ENCODE measurements at regions not wholly inside any gene's neighbourhood (a gene's known extent, or its start where the extent isn't known, plus 50 kb on each side); places are given as distances from the start of the nearest gene placed in this dataset.
A peak's percentile ranks its signal among the peaks of the same experiment; 100 is the strongest.

DNA sequence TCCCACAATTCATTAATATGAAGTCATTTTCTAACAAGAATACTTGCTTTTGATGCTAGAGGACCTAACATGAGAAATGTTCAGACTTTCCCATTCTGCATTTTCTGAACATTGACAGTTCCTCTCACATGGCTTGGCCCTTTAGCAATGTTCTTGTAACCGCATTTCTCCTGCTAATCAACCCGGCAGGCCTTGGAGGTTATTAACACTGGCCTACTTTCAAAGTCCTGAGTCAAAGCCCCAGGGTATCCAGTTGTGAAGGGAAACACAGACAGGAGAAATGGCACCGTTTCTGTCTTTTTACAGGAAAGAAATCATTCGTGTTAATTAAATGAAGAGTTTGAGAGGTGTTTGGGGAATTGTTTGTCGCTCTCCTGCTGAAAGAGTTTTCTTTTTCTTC lies 446.5 kb upstream of the MIS18BP1 start:
- H3K4me2 ChIP-seq = no peak overlapping the region
- H2AFZ ChIP-seq = peak overlapping the region; percentile 34; the same call in 1 of the 2 replicates

More for the DNA sequence above, 446.5 kb upstream of the MIS18BP1 start:
- Histone ChIP-seq H3K27me3 (ENCODE audit: insufficient read depth) (no peaks in the 10 kb centered on the region), H3K9me2 (ENCODE audit: insufficient read depth) (no peaks in the 10 kb centered on the region), H3F3A (replicated peaks; ENCODE audit: low read depth) (no peaks in the 10 kb centered on the region), H3K36me3 (ENCODE audit: insufficient read depth) (no peaks in the 10 kb centered on the region), H3K4me3 (no peak overlapping the region), H3K79me2 (replicated peaks; ENCODE audit: insufficient read depth) (no peaks in the 10 kb centered on the region), H3K4me1 (ENCODE audit: insufficient read depth) (no peaks in the 10 kb centered on the region), H4K20me1 (replicated peaks; ENCODE audit: insufficient read depth) (no peaks in the 10 kb centered on the region), H3K27ac (ENCODE audit: low read depth) (no peak overlapping the region)
- ATAC-seq (no peak; the same call in 2 of the 3 replicates), DNase-seq (ENCODE audit: low spot score) (no peak)
- H3K9me3 Mint-ChIP-seq = no peaks in the 10 kb centered on the region
- TF ChIP-seq STAT1 (IDR thresholded peaks at IDR 0.05; ENCODE audit: unreplicated experiment) = no peak
- no peak for TF ChIP-seq JUNB (IDR thresholded peaks at IDR 0.05; ENCODE audit: unreplicated experiment)
- TF ChIP-seq, protein P1, sequence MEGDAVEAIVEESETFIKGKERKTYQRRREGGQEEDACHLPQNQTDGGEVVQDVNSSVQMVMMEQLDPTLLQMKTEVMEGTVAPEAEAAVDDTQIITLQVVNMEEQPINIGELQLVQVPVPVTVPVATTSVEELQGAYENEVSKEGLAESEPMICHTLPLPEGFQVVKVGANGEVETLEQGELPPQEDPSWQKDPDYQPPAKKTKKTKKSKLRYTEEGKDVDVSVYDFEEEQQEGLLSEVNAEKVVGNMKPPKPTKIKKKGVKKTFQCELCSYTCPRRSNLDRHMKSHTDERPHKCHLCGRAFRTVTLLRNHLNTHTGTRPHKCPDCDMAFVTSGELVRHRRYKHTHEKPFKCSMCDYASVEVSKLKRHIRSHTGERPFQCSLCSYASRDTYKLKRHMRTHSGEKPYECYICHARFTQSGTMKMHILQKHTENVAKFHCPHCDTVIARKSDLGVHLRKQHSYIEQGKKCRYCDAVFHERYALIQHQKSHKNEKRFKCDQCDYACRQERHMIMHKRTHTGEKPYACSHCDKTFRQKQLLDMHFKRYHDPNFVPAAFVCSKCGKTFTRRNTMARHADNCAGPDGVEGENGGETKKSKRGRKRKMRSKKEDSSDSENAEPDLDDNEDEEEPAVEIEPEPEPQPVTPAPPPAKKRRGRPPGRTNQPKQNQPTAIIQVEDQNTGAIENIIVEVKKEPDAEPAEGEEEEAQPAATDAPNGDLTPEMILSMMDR (conservative IDR thresholded peaks at IDR 0.05; ENCODE audit: low read depth in 2 of 2) = no peak
- TF ChIP-seq, protein P2, sequence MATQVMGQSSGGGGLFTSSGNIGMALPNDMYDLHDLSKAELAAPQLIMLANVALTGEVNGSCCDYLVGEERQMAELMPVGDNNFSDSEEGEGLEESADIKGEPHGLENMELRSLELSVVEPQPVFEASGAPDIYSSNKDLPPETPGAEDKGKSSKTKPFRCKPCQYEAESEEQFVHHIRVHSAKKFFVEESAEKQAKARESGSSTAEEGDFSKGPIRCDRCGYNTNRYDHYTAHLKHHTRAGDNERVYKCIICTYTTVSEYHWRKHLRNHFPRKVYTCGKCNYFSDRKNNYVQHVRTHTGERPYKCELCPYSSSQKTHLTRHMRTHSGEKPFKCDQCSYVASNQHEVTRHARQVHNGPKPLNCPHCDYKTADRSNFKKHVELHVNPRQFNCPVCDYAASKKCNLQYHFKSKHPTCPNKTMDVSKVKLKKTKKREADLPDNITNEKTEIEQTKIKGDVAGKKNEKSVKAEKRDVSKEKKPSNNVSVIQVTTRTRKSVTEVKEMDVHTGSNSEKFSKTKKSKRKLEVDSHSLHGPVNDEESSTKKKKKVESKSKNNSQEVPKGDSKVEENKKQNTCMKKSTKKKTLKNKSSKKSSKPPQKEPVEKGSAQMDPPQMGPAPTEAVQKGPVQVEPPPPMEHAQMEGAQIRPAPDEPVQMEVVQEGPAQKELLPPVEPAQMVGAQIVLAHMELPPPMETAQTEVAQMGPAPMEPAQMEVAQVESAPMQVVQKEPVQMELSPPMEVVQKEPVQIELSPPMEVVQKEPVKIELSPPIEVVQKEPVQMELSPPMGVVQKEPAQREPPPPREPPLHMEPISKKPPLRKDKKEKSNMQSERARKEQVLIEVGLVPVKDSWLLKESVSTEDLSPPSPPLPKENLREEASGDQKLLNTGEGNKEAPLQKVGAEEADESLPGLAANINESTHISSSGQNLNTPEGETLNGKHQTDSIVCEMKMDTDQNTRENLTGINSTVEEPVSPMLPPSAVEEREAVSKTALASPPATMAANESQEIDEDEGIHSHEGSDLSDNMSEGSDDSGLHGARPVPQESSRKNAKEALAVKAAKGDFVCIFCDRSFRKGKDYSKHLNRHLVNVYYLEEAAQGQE (IDR thresholded peaks at IDR 0.05; ENCODE audit: unreplicated experiment) = no peak
- no peak for TF ChIP-seq EZH2phosphoT487 (IDR thresholded peaks at IDR 0.05; ENCODE audit: unreplicated experiment)
- no peak for TF ChIP-seq NANOG (IDR thresholded peaks at IDR 0.05; ENCODE audit: borderline replicate concordance)
- TF ChIP-seq, protein P3, sequence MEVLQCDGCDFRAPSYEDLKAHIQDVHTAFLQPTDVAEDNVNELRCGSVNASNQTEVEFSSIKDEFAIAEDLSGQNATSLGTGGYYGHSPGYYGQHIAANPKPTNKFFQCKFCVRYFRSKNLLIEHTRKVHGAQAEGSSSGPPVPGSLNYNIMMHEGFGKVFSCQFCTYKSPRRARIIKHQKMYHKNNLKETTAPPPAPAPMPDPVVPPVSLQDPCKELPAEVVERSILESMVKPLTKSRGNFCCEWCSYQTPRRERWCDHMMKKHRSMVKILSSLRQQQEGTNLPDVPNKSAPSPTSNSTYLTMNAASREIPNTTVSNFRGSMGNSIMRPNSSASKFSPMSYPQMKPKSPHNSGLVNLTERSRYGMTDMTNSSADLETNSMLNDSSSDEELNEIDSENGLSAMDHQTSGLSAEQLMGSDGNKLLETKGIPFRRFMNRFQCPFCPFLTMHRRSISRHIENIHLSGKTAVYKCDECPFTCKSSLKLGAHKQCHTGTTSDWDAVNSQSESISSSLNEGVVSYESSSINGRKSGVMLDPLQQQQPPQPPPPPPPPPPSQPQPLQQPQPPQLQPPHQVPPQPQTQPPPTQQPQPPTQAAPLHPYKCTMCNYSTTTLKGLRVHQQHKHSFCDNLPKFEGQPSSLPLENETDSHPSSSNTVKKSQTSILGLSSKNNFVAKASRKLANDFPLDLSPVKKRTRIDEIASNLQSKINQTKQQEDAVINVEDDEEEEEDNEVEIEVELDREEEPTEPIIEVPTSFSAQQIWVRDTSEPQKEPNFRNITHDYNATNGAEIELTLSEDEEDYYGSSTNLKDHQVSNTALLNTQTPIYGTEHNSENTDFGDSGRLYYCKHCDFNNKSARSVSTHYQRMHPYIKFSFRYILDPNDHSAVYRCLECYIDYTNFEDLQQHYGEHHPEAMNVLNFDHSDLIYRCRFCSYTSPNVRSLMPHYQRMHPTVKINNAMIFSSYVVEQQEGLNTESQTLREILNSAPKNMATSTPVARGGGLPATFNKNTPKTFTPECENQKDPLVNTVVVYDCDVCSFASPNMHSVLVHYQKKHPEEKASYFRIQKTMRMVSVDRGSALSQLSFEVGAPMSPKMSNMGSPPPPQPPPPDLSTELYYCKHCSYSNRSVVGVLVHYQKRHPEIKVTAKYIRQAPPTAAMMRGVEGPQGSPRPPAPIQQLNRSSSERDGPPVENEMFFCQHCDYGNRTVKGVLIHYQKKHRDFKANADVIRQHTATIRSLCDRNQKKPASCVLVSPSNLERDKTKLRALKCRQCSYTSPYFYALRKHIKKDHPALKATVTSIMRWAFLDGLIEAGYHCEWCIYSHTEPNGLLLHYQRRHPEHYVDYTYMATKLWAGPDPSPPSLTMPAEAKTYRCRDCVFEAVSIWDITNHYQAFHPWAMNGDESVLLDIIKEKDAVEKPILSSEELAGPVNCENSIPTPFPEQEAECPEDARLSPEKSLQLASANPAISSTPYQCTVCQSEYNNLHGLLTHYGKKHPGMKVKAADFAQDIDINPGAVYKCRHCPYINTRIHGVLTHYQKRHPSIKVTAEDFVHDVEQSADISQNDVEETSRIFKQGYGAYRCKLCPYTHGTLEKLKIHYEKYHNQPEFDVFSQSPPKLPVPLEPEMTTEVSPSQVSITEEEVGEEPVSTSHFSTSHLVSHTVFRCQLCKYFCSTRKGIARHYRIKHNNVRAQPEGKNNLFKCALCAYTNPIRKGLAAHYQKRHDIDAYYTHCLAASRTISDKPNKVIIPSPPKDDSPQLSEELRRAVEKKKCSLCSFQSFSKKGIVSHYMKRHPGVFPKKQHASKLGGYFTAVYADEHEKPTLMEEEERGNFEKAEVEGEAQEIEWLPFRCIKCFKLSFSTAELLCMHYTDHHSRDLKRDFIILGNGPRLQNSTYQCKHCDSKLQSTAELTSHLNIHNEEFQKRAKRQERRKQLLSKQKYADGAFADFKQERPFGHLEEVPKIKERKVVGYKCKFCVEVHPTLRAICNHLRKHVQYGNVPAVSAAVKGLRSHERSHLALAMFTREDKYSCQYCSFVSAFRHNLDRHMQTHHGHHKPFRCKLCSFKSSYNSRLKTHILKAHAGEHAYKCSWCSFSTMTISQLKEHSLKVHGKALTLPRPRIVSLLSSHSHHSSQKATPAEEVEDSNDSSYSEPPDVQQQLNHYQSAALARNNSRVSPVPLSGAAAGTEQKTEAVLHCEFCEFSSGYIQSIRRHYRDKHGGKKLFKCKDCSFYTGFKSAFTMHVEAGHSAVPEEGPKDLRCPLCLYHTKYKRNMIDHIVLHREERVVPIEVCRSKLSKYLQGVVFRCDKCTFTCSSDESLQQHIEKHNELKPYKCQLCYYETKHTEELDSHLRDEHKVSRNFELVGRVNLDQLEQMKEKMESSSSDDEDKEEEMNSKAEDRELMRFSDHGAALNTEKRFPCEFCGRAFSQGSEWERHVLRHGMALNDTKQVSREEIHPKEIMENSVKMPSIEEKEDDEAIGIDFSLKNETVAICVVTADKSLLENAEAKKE (CRISPR knock-in tag; IDR thresholded peaks at IDR 0.05) = no peak
- TF ChIP-seq EZH2 (IDR thresholded peaks at IDR 0.05; ENCODE audit: low read depth, unreplicated experiment) = no peak
- TF ChIP-seq POLR2AphosphoS5 (IDR thresholded peaks at IDR 0.05; ENCODE audit: low read depth) = no peak
- TF ChIP-seq, protein P4, sequence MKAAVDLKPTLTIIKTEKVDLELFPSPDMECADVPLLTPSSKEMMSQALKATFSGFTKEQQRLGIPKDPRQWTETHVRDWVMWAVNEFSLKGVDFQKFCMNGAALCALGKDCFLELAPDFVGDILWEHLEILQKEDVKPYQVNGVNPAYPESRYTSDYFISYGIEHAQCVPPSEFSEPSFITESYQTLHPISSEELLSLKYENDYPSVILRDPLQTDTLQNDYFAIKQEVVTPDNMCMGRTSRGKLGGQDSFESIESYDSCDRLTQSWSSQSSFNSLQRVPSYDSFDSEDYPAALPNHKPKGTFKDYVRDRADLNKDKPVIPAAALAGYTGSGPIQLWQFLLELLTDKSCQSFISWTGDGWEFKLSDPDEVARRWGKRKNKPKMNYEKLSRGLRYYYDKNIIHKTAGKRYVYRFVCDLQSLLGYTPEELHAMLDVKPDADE (IDR thresholded peaks at IDR 0.05) = no peak
- no peak for TF ChIP-seq ZNF331 (CRISPR knock-in tag; IDR thresholded peaks at IDR 0.05; ENCODE audit: low read depth)
- no peak for TF ChIP-seq ZNF114 (CRISPR knock-in tag; IDR thresholded peaks at IDR 0.05)
- no peak for TF ChIP-seq CREB1 (CRISPR knock-in tag; IDR thresholded peaks at IDR 0.05; ENCODE audit: low read depth)
- no peaks in the 10 kb centered on the region for H3K27me3 Mint-ChIP-seq (ENCODE audit: insufficient read depth, low read depth, poor library complexity)
- no peak overlapping the region for H3K4me3 Mint-ChIP-seq
- no peaks in the 10 kb centered on the region for H3K36me3 Mint-ChIP-seq (ENCODE audit: low read depth)
- H3K4me1 Mint-ChIP-seq = no peaks in the 10 kb centered on the region
- no peak overlapping the region for H3K27ac Mint-ChIP-seq

Data from GM23338 (cell line).